ENCODE measurements at regions not wholly inside any gene's neighbourhood (a gene's known extent, or its start where the extent isn't known, plus 50 kb on each side); places are given as distances from the start of the nearest gene placed in this dataset.

DNA sequence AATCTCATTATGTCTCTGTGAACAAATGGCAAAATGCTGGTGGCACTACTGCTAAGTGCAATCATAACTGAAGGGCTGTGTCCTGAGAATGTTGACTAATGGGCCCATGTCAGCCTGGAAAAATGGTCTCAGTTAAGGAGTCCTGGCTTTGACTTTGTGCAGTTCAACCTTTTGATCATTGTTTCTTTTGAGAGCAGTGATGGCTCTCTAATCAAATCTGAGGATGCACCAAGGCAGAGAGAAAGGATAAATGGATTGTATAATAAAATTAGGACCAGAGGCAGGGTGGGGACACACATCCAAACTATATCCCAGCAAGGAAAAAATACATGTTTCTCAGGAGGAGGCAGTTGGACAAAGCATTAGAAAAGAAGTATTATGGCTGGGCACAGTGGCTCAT lies 59.6 kb upstream of the SYN3 start:
- CTCF ChIA-PET (ENCODE audit: partially characterized antibody) = no interaction called here
- no peaks in the 10 kb centered on the region for H3K4me1 ChIP-seq (ENCODE audit: insufficient read depth, low read length)
- intact Hi-C loops (cut with micrococcal nuclease) = no loop called here
- no peaks in the 10 kb centered on the region for H3K27me3 ChIP-seq (ENCODE audit: insufficient read depth, low read length)
- no peaks in the 10 kb centered on the region for H3K36me3 Mint-ChIP-seq
- POLR2A ChIA-PET (ENCODE audit: partially characterized antibody) = no interaction called here
- no peak overlapping the region for H3K4me3 Mint-ChIP-seq
- no peak overlapping the region for H3K27ac ChIP-seq (ENCODE audit: low read depth, low read length)
- no peaks in the 10 kb centered on the region for H3K27me3 Mint-ChIP-seq
- H3K36me3 ChIP-seq (ENCODE audit: insufficient read depth, low read length) = no peaks in the 10 kb centered on the region
- peaks cover 0 to 4% (median 0%) of the 10 kb centered on the region in 8 donors for H3K9me3 Mint-ChIP-seq
- DNase-seq = no peak
- H3K4me1 Mint-ChIP-seq = no peaks in the 10 kb centered on the region
- no peaks in the 10 kb centered on the region for H3K9me3 ChIP-seq (ENCODE audit: control insufficient read depth in 1 of 2, low read length in 2 of 2)
- H3K4me3 ChIP-seq (ENCODE audit: low read length in 2 of 2) = no peak overlapping the region
- H3K27ac Mint-ChIP-seq = no peak overlapping the region

GRCh38 chr22:33116841-33117547 lies 58.8 kb upstream of the SYN3 start:
- no peak for DNase-seq
- intact Hi-C loops (cut with micrococcal nuclease) = no loop called here
- Mint-ChIP-seq H3K27ac (no peak overlapping the region), H3K4me3 (no peak overlapping the region), H3K36me3 (no peaks in the 10 kb centered on the region), H3K27me3 (no peaks in the 10 kb centered on the region), H3K9me3 (peaks cover 0 to 2% (median 0%) of the 10 kb centered on the region in 8 donors), H3K4me1 (no peaks in the 10 kb centered on the region)
- ChIA-PET POLR2A (ENCODE audit: partially characterized antibody) (no interaction called here), CTCF (ENCODE audit: partially characterized antibody) (no interaction called here)
- Histone ChIP-seq H3K36me3 (ENCODE audit: insufficient read depth, low read length) (no peaks in the 10 kb centered on the region), H3K9me3 (ENCODE audit: control insufficient read depth in 1 of 2, low read length in 2 of 2) (no peaks in the 10 kb centered on the region), H3K4me3 (ENCODE audit: low read length in 2 of 2) (no peak overlapping the region), H3K27ac (ENCODE audit: low read depth, low read length) (no peak overlapping the region), H3K4me1 (ENCODE audit: insufficient read depth, low read length) (no peaks in the 10 kb centered on the region), H3K27me3 (ENCODE audit: insufficient read depth, low read length) (no peaks in the 10 kb centered on the region)

DNA sequence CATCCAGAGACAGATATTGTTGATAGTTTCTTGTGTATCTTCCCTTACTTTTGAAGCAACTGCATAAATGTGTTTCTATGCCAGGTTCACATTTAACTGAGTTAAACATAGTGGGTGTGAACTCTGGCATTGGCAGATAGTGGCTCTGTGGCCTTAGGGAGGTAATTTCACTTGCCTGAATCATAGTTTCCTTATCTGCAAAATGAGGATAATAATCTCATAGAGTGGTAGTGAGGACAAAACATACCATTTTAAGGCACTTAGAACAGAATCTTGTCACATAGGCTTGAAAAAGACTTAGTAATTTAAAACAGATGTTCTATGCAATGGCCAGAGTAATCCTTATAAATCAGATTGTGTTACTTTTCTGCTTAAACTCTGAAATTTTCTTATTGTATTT lies 56.4 kb upstream of the SYN3 start:
- H3K9me3 Mint-ChIP-seq = peaks cover 0 to 2% (median 0%) of the 10 kb centered on the region in 8 donors
- H3K4me1 ChIP-seq (ENCODE audit: insufficient read depth, low read length) = no peaks in the 10 kb centered on the region
- intact Hi-C loops (cut with micrococcal nuclease) = no loop called here
- no peaks in the 10 kb centered on the region for H3K9me3 ChIP-seq (ENCODE audit: control insufficient read depth in 1 of 2, low read length in 2 of 2)
- no peak overlapping the region for H3K4me3 Mint-ChIP-seq
- no peak overlapping the region for H3K27ac ChIP-seq (ENCODE audit: low read depth, low read length)
- no peak for DNase-seq
- POLR2A ChIA-PET (ENCODE audit: partially characterized antibody) = no interaction called here
- no peak overlapping the region for H3K27ac Mint-ChIP-seq
- CTCF ChIA-PET (ENCODE audit: partially characterized antibody) = no interaction called here
- H3K36me3 Mint-ChIP-seq = no peaks in the 10 kb centered on the region
- H3K36me3 ChIP-seq (ENCODE audit: insufficient read depth, low read length) = no peaks in the 10 kb centered on the region
- H3K27me3 Mint-ChIP-seq = no peaks in the 10 kb centered on the region
- H3K4me3 ChIP-seq (ENCODE audit: low read length in 2 of 2) = no peak overlapping the region
- H3K27me3 ChIP-seq (ENCODE audit: insufficient read depth, low read length) = no peaks in the 10 kb centered on the region
- no peaks in the 10 kb centered on the region for H3K4me1 Mint-ChIP-seq

- no peaks in the 10 kb centered on the region for H3K4me1 ChIP-seq (ENCODE audit: insufficient read depth, low read length)
- ChIA-PET POLR2A (ENCODE audit: partially characterized antibody) (no interaction called here), CTCF (ENCODE audit: partially characterized antibody) (no interaction called here)
- H3K4me1 Mint-ChIP-seq = no peaks in the 10 kb centered on the region
- no peak overlapping the region for H3K27ac ChIP-seq (ENCODE audit: low read depth, low read length)
- no peak for DNase-seq
- peaks cover 0 to 2% (median 0%) of the 10 kb centered on the region in 8 donors for H3K9me3 Mint-ChIP-seq
- H3K4me3 ChIP-seq (ENCODE audit: low read length in 2 of 2) = no peak overlapping the region
- H3K27me3 Mint-ChIP-seq = no peaks in the 10 kb centered on the region
- H3K4me3 Mint-ChIP-seq = no peak overlapping the region
- no peaks in the 10 kb centered on the region for H3K36me3 Mint-ChIP-seq
- H3K27me3 ChIP-seq (ENCODE audit: insufficient read depth, low read length) = no peaks in the 10 kb centered on the region
- no peaks in the 10 kb centered on the region for H3K36me3 ChIP-seq (ENCODE audit: insufficient read depth, low read length)
- intact Hi-C loops (cut with micrococcal nuclease) = no loop called here
- no peak overlapping the region for H3K27ac Mint-ChIP-seq
- H3K9me3 ChIP-seq (ENCODE audit: control insufficient read depth in 1 of 2, low read length in 2 of 2) = no peaks in the 10 kb centered on the region
Measured at GRCh38 chr22:33112580-33112979, 54.4 kb upstream of the SYN3 start.

DNA sequence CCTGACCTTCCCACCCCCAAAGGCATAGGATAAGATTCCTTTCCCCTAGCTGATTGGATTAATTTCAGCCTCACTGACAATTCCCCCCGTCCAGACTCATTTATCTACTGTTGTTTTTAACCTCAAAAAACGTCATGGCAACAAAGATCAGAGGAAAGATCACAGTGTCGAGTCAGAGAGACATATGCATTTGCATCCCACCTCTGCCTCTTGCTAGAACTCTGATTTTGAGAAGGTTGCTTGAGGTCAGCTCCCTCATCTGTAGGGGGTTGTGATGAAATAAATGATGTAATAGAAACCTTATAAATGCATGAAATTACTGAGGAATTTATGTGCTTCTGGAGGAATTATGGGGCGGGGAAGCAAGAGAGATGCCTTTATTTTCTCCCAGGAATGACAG lies 53.3 kb upstream of the SYN3 start:
- Mint-ChIP-seq H3K27me3 (no peaks in the 10 kb centered on the region), H3K4me3 (no peak overlapping the region), H3K9me3 (peaks cover 0 to 2% (median 0%) of the 10 kb centered on the region in 8 donors), H3K4me1 (no peaks in the 10 kb centered on the region), H3K27ac (no peak overlapping the region), H3K36me3 (no peaks in the 10 kb centered on the region)
- no peak overlapping the region for H3K4me3 ChIP-seq (ENCODE audit: low read length in 2 of 2)
- CTCF ChIA-PET (ENCODE audit: partially characterized antibody) = interaction anchor here (0.9 kb wide), 1 partner anchor 93 kb away, joined by 3 read pairs; no protein-coding TSS in a partner anchor
- H3K27me3 ChIP-seq (ENCODE audit: insufficient read depth, low read length) = no peaks in the 10 kb centered on the region
- H3K36me3 ChIP-seq (ENCODE audit: insufficient read depth, low read length) = no peaks in the 10 kb centered on the region
- no peak overlapping the region for H3K27ac ChIP-seq (ENCODE audit: low read depth, low read length)
- no peaks in the 10 kb centered on the region for H3K9me3 ChIP-seq (ENCODE audit: control insufficient read depth in 1 of 2, low read length in 2 of 2)
- intact Hi-C loops (cut with micrococcal nuclease) = no loop called here
- H3K4me1 ChIP-seq (ENCODE audit: insufficient read depth, low read length) = no peaks in the 10 kb centered on the region
- POLR2A ChIA-PET (ENCODE audit: partially characterized antibody) = no interaction called here
- DNase-seq = no peak

- H3K27ac ChIP-seq (ENCODE audit: low read depth, low read length) = no peak overlapping the region
- no peak overlapping the region for H3K4me3 ChIP-seq (ENCODE audit: low read length in 2 of 2)
- Mint-ChIP-seq H3K4me3 (no peak overlapping the region), H3K27ac (no peak overlapping the region), H3K4me1 (no peaks in the 10 kb centered on the region), H3K36me3 (no peaks in the 10 kb centered on the region), H3K27me3 (no peaks in the 10 kb centered on the region), H3K9me3 (peaks cover 0 to 2% (median 0%) of the 10 kb centered on the region in 8 donors)
- ChIA-PET POLR2A (ENCODE audit: partially characterized antibody) (no interaction called here), CTCF (ENCODE audit: partially characterized antibody) (interaction anchor here (0.9 kb wide), 1 partner anchor 92 kb away, joined by 3 read pairs; no protein-coding TSS in a partner anchor)
- H3K9me3 ChIP-seq (ENCODE audit: control insufficient read depth in 1 of 2, low read length in 2 of 2) = no peaks in the 10 kb centered on the region
- H3K36me3 ChIP-seq (ENCODE audit: insufficient read depth, low read length) = no peaks in the 10 kb centered on the region
- no peak for DNase-seq
- no peaks in the 10 kb centered on the region for H3K27me3 ChIP-seq (ENCODE audit: insufficient read depth, low read length)
- no peaks in the 10 kb centered on the region for H3K4me1 ChIP-seq (ENCODE audit: insufficient read depth, low read length)
- intact Hi-C loops (cut with micrococcal nuclease) = no loop called here
Measured at GRCh38 chr22:33110562-33111163, 52.5 kb upstream of the SYN3 start.

DNA sequence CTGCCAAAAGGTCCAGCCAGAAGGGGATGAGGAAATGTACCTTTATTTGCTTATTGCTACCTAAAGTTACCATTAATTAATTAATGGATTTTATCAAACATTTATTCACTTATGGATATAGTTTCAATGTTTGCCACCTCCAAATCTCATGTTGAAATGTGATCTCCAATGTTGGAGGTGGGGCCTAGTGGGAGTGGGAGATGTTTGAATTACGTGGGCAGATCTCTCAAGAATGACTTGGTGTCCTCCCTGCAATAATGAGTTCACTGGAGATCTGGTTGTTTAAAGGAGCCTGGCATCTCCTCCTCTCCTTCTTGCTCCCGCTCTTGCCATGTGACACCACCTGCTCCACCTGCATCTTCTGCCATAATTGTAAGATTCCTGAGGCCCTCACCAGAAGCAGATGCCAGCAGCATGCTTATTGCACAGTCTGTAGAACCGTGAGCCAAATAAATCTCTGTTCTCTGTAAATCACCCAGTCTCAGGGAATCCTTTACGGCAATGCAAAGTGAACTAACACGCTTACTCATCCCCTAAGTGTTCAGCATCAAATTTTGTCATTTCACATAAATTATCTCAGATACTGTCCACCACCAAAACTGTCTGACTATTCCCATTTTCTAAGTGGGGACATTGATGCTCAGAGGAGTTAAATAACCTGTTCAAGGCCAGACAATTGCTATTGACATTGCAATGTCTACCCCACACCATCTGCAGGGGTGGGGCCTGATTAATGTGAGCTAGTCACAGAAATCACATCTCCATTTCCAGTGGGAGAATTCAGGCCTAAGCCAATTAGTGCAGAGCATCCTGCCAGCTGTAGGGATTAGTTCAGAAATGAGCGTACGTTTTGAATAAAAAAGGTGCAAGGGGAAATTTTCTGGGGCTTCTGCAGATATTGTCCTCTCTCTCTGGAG lies 51.6 kb upstream of the SYN3 start:
- Mint-ChIP-seq H3K4me1 (no peaks in the 10 kb centered on the region), H3K9me3 (peaks cover 0 to 2% (median 0%) of the 10 kb centered on the region in 8 donors)

More for the DNA sequence above, 51.6 kb upstream of the SYN3 start:
- no peaks in the 10 kb centered on the region for H3K27me3 ChIP-seq (ENCODE audit: insufficient read depth, low read length)
- H3K27me3 Mint-ChIP-seq = no peaks in the 10 kb centered on the region
- no peak overlapping the region for H3K4me3 Mint-ChIP-seq
- no peaks in the 10 kb centered on the region for H3K36me3 ChIP-seq (ENCODE audit: insufficient read depth, low read length)
- DNase-seq = no peak
- no peaks in the 10 kb centered on the region for H3K36me3 Mint-ChIP-seq
- intact Hi-C loops (cut with micrococcal nuclease) = no loop called here
- H3K9me3 ChIP-seq (ENCODE audit: control insufficient read depth in 1 of 2, low read length in 2 of 2) = no peaks in the 10 kb centered on the region
- H3K27ac Mint-ChIP-seq = no peak overlapping the region
- CTCF ChIA-PET (ENCODE audit: partially characterized antibody) = no interaction called here
- H3K4me3 ChIP-seq (ENCODE audit: low read length in 2 of 2) = no peak overlapping the region
- POLR2A ChIA-PET (ENCODE audit: partially characterized antibody) = no interaction called here
- no peaks in the 10 kb centered on the region for H3K4me1 ChIP-seq (ENCODE audit: insufficient read depth, low read length)
- no peak overlapping the region for H3K27ac ChIP-seq (ENCODE audit: low read depth, low read length)

All from CD4-positive, alpha-beta memory T cell (primary cell).